ENCODE measurements at regions not wholly inside any gene's neighbourhood (a gene's known extent, or its start where the extent isn't known, plus 50 kb on each side); places are given as distances from the start of the nearest gene placed in this dataset.

- no peak for TF ChIP-seq GATA3 (IDR thresholded peaks at IDR 0.05; ENCODE audit: low read depth, low read length)
- TF ChIP-seq GATA2 (IDR thresholded peaks at IDR 0.05; ENCODE audit: low read depth, low read length): no peak
Observed at GRCh38 chr7:80039251-80039884, 95.3 kb upstream of the GNAI1 start.

GRCh38 chr7:80037689-80038088, 96.9 kb upstream of the GNAI1 start:
- TF ChIP-seq GATA2 (IDR thresholded peaks at IDR 0.05; ENCODE audit: low read depth, low read length): no peak
- no peak for TF ChIP-seq GATA3 (IDR thresholded peaks at IDR 0.05; ENCODE audit: low read depth, low read length)

- TF ChIP-seq GATA2 (IDR thresholded peaks at IDR 0.05; ENCODE audit: low read depth, low read length) (no peak), GATA3 (IDR thresholded peaks at IDR 0.05; ENCODE audit: low read depth, low read length) (no peak)
Observed at GRCh38 chr7:80036107-80036506, 98.5 kb upstream of the GNAI1 start.

GRCh38 chr7:80028717-80029116, 105.9 kb upstream of the GNAI1 start:
- TF ChIP-seq GATA2 (IDR thresholded peaks at IDR 0.05; ENCODE audit: low read depth, low read length): no peak
- no peak for TF ChIP-seq GATA3 (IDR thresholded peaks at IDR 0.05; ENCODE audit: low read depth, low read length)

GRCh38 chr7:80027611-80028173, 106.9 kb upstream of the GNAI1 start:
- TF ChIP-seq GATA2 (IDR thresholded peaks at IDR 0.05; ENCODE audit: low read depth, low read length) (no peak), GATA3 (IDR thresholded peaks at IDR 0.05; ENCODE audit: low read depth, low read length) (no peak)

GRCh38 chr7:80026766-80027165, 107.9 kb upstream of the GNAI1 start:
- TF ChIP-seq GATA2 (IDR thresholded peaks at IDR 0.05; ENCODE audit: low read depth, low read length) (no peak), GATA3 (IDR thresholded peaks at IDR 0.05; ENCODE audit: low read depth, low read length) (no peak)

GRCh38 chr7:80018941-80019808, 115.5 kb upstream of the GNAI1 start:
- TF ChIP-seq GATA2 (IDR thresholded peaks at IDR 0.05; ENCODE audit: low read depth, low read length) (no peak), GATA3 (IDR thresholded peaks at IDR 0.05; ENCODE audit: low read depth, low read length) (no peak)

- TF ChIP-seq GATA3 (IDR thresholded peaks at IDR 0.05; ENCODE audit: low read depth, low read length) (no peak), GATA2 (IDR thresholded peaks at IDR 0.05; ENCODE audit: low read depth, low read length) (no peak)
Observed at GRCh38 chr7:80017101-80017698, 117.4 kb upstream of the GNAI1 start.

GRCh38 chr7:80014511-80014910, 120.1 kb upstream of the GNAI1 start:
- TF ChIP-seq GATA2 (IDR thresholded peaks at IDR 0.05; ENCODE audit: low read depth, low read length) (no peak), GATA3 (IDR thresholded peaks at IDR 0.05; ENCODE audit: low read depth, low read length) (no peak)

GRCh38 chr7:80008039-80008438, 126.6 kb upstream of the GNAI1 start:
- no peak for TF ChIP-seq GATA3 (IDR thresholded peaks at IDR 0.05; ENCODE audit: low read depth, low read length)
- TF ChIP-seq GATA2 (IDR thresholded peaks at IDR 0.05; ENCODE audit: low read depth, low read length): no peak

- TF ChIP-seq GATA3 (IDR thresholded peaks at IDR 0.05; ENCODE audit: low read depth, low read length) (no peak), GATA2 (IDR thresholded peaks at IDR 0.05; ENCODE audit: low read depth, low read length) (no peak)
Observed at GRCh38 chr7:80002865-80003264, 131.8 kb upstream of the GNAI1 start.

GRCh38 chr7:79998363-79998762, 136.3 kb upstream of the GNAI1 start:
- TF ChIP-seq GATA3 (IDR thresholded peaks at IDR 0.05; ENCODE audit: low read depth, low read length) (no peak), GATA2 (IDR thresholded peaks at IDR 0.05; ENCODE audit: low read depth, low read length) (no peak)

GRCh38 chr7:79997345-79997744, 137.3 kb upstream of the GNAI1 start:
- no peak for TF ChIP-seq GATA2 (IDR thresholded peaks at IDR 0.05; ENCODE audit: low read depth, low read length)
- TF ChIP-seq GATA3 (IDR thresholded peaks at IDR 0.05; ENCODE audit: low read depth, low read length): no peak

GRCh38 chr7:79988653-79989052, 146.0 kb upstream of the GNAI1 start:
- TF ChIP-seq GATA3 (IDR thresholded peaks at IDR 0.05; ENCODE audit: low read depth, low read length) (no peak), GATA2 (IDR thresholded peaks at IDR 0.05; ENCODE audit: low read depth, low read length) (no peak)

All from SH-SY5Y (cell line).